Liver (tissue), 8 donors: ENCODE measurements at regions not wholly inside any gene's neighbourhood (a gene's known extent, or its start where the extent isn't known, plus 50 kb on each side); places are given as distances from the start of the nearest gene placed in this dataset.

Experiments used
- DNase-seq: peaks from one replicate; pipeline ENCODE4 v3.0.0-alpha.2; 2017; ENCODE audit warnings: low spot score
- H3K27ac ChIP-seq, 2 donors: one replicate each; pipeline ENCODE4 v1.7.0; 2013; ENCODE audit warnings: inconsistent platforms in 2 of 2, low read length in 2 of 2, control low read depth in 1 of 2, low read depth in 1 of 2, mild to moderate bottlenecking in 1 of 2
- H3K27me3 ChIP-seq, 4 donors: one replicate each; pipeline versions ENCODE4 v1.6.1 to v1.7.0; 2013; ENCODE audit warnings: low read length in 3 of 4, inconsistent platforms in 1 of 4, mild to moderate bottlenecking in 1 of 4, moderate library complexity in 1 of 4; ENCODE audit not compliant: control insufficient read depth in 4 of 4, insufficient read depth in 4 of 4
- H3K36me3 ChIP-seq, 4 donors: one replicate each; pipeline versions ENCODE4 v1.6.1 to v1.7.0; 2013; ENCODE audit warnings: low read length in 3 of 4, mild to moderate bottlenecking in 3 of 4, low read depth in 1 of 4, moderate library complexity in 1 of 4; ENCODE audit not compliant: control insufficient read depth in 4 of 4, insufficient read depth in 3 of 4
- H3K4me1 ChIP-seq, 4 donors: one replicate each; pipeline versions ENCODE4 v1.6.1 to v1.7.0; 2013; ENCODE audit warnings: low read length in 3 of 4, mild to moderate bottlenecking in 3 of 4, moderate library complexity in 1 of 4; ENCODE audit not compliant: control insufficient read depth in 4 of 4, insufficient read depth in 4 of 4
- H3K4me3 ChIP-seq, 3 donors: one replicate each; pipeline versions ENCODE4 v1.6.1 to v1.7.0; 2013; ENCODE audit warnings: low read length in 3 of 3, control low read depth in 1 of 3, low read depth in 1 of 3, mild to moderate bottlenecking in 1 of 3
- H3K9ac ChIP-seq, 2 donors: one replicate each; pipeline ENCODE4 v1.7.0; 2013; ENCODE audit warnings: low read length in 2 of 2, mild to moderate bottlenecking in 2 of 2, moderate library complexity in 2 of 2, control low read depth in 1 of 2, low read depth in 1 of 2
- H3K9me3 ChIP-seq, 4 donors: one replicate each; pipeline versions ENCODE4 v1.6.1 to v1.7.0; 2013; ENCODE audit warnings: low read length in 3 of 4; ENCODE audit not compliant: control insufficient read depth in 4 of 4
- FOXA2 ChIP-seq: IDR thresholded peaks from 2 replicates; pipeline ENCODE4 v1.6.1; 2016; ENCODE audit warnings: antibody characterized with exemption
- GABPA ChIP-seq, 2 donors: IDR thresholded peaks in 1 of 2; conservative IDR thresholded peaks in 1 of 2; 2 replicates each; pipeline ENCODE4 v1.6.1; 2016; ENCODE audit warnings: antibody characterized with exemption in 2 of 2, mild to moderate bottlenecking in 1 of 2, moderate library complexity in 1 of 2
- HNF4A ChIP-seq, 2 donors: conservative IDR thresholded peaks; 2 replicates each; pipeline ENCODE4 v1.6.1; 2016; ENCODE audit warnings: antibody characterized with exemption in 2 of 2, mild to moderate bottlenecking in 2 of 2
- HNF4G ChIP-seq: IDR thresholded peaks from 2 replicates; pipeline ENCODE4 v1.6.1; 2016; ENCODE audit warnings: antibody characterized with exemption
- JUND ChIP-seq, 2 donors: IDR thresholded peaks; 2 replicates each; pipeline ENCODE4 v1.6.1; 2016; ENCODE audit warnings: antibody characterized with exemption in 2 of 2
- NR2F2 ChIP-seq: IDR thresholded peaks from 2 replicates; pipeline ENCODE4 v1.6.1; 2016; ENCODE audit warnings: antibody characterized with exemption
- RAD21 ChIP-seq, 2 donors: IDR thresholded peaks; 2 replicates each; pipeline ENCODE4 v1.6.1; 2016; ENCODE audit warnings: antibody characterized with exemption in 2 of 2, mild to moderate bottlenecking in 2 of 2
- RXRA ChIP-seq, 2 donors: IDR thresholded peaks; 2 replicates each; pipeline ENCODE4 v1.6.1; 2017 to 2018; ENCODE audit warnings: antibody characterized with exemption in 2 of 2, mild to moderate bottlenecking in 1 of 2
- SP1 ChIP-seq: IDR thresholded peaks from 2 replicates; pipeline ENCODE4 v1.6.1; 2018; ENCODE audit warnings: antibody characterized with exemption, mild to moderate bottlenecking
- TAF1 ChIP-seq: conservative IDR thresholded peaks from 2 replicates; pipeline ENCODE4 v1.6.1; 2016; ENCODE audit warnings: antibody characterized with exemption, mild to moderate bottlenecking
- YY1 ChIP-seq: IDR thresholded peaks from 2 replicates; pipeline ENCODE4 v1.6.1; 2016; ENCODE audit warnings: antibody characterized with exemption, mild to moderate bottlenecking
- WGBS: extraction: QIAGEN DNeasy Blood & Tissue Kit; methylation state at CpG from one replicate; pipeline ENCODE4 v1.1.7; 2013; 5-methylcytosine and 5-hydroxymethylcytosine counted together
- TF ChIP-seq, protein P1 (sequence below): IDR thresholded peaks from 2 replicates; pipeline ENCODE4 v1.6.1; 2016; ENCODE audit warnings: antibody characterized with exemption
- TF ChIP-seq, protein P2 (sequence below): fragments of 150-350 bp; IDR thresholded peaks from 2 replicates; pipeline ENCODE4 v1.5.1; 2017; ENCODE audit warnings: improper control_type of control experiment, low read depth, low read length; ENCODE audit not compliant: missing input control
- TF ChIP-seq, protein P3 (sequence below): IDR thresholded peaks from 2 replicates; pipeline ENCODE4 v1.6.1; 2016; ENCODE audit warnings: antibody characterized with exemption
- TF ChIP-seq, protein P4 (sequence below): IDR thresholded peaks from 2 replicates; pipeline ENCODE4 v1.6.1; 2016; ENCODE audit warnings: antibody characterized with exemption
- TF ChIP-seq, protein P5 (sequence below): IDR thresholded peaks from 2 replicates; pipeline ENCODE4 v1.6.1; 2016; ENCODE audit warnings: antibody characterized with exemption, mild to moderate bottlenecking
- donor health status: healthy.
- donor health status: healthy.
- donor health status: healthy.
- donor health status: healthy.
- donor health status: healthy.

DNA sequence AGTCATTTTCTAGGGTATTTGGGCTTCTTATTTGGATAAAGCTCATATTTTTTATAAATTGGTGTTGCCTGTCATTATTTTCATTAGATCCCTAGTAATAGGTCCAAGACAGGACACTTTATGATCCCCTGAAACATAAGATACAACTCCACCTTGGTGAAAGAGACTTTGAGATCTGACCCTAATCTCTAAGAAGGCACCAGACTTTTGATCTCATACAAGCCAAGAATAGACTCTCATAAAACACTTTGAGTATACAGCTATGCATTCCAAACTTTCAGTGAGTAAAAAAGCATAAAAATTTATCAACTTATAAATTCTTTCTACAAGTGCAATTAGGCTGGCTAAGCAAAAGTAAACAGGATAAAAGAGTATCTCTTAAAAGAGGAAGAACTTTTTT is 451.2 kb downstream of the MN1 start:
- Histone ChIP-seq H3K36me3 (no peaks in the 10 kb centered on the region), H3K4me3 (no peak overlapping the region), H3K27ac (no peak overlapping the region), H3K27me3 (no peaks in the 10 kb centered on the region), H3K4me1 (no peaks in the 10 kb centered on the region), H3K9ac (no peak overlapping the region), H3K9me3 (peaks cover 0 to 5% (median 3%) of the 10 kb centered on the region in 4 donors)
- DNase-seq, result no peak
- TF ChIP-seq SP1 (no peak), FOXA2 (no peak), RXRA (IDR thresholded peaks at IDR 0.05) (no peak), YY1 (no peak), JUND (IDR thresholded peaks at IDR 0.05) (no peak), RAD21 (IDR thresholded peaks at IDR 0.05) (no peak), TAF1 (no peak), GABPA (IDR thresholded peaks at IDR 0.05 in 1 of 2, conservative IDR thresholded peaks at IDR 0.05 in 1 of 2) (no peak), HNF4G (no peak), HNF4A (conservative IDR thresholded peaks at IDR 0.05) (no peak)
- TF ChIP-seq, protein P1, sequence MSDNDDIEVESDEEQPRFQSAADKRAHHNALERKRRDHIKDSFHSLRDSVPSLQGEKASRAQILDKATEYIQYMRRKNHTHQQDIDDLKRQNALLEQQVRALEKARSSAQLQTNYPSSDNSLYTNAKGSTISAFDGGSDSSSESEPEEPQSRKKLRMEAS, result no peak
- TF ChIP-seq, protein P2, sequence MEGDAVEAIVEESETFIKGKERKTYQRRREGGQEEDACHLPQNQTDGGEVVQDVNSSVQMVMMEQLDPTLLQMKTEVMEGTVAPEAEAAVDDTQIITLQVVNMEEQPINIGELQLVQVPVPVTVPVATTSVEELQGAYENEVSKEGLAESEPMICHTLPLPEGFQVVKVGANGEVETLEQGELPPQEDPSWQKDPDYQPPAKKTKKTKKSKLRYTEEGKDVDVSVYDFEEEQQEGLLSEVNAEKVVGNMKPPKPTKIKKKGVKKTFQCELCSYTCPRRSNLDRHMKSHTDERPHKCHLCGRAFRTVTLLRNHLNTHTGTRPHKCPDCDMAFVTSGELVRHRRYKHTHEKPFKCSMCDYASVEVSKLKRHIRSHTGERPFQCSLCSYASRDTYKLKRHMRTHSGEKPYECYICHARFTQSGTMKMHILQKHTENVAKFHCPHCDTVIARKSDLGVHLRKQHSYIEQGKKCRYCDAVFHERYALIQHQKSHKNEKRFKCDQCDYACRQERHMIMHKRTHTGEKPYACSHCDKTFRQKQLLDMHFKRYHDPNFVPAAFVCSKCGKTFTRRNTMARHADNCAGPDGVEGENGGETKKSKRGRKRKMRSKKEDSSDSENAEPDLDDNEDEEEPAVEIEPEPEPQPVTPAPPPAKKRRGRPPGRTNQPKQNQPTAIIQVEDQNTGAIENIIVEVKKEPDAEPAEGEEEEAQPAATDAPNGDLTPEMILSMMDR, result no peak
- TF ChIP-seq, protein P3, sequence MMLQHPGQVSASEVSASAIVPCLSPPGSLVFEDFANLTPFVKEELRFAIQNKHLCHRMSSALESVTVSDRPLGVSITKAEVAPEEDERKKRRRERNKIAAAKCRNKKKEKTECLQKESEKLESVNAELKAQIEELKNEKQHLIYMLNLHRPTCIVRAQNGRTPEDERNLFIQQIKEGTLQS, result no peak
- TF ChIP-seq, protein P4, sequence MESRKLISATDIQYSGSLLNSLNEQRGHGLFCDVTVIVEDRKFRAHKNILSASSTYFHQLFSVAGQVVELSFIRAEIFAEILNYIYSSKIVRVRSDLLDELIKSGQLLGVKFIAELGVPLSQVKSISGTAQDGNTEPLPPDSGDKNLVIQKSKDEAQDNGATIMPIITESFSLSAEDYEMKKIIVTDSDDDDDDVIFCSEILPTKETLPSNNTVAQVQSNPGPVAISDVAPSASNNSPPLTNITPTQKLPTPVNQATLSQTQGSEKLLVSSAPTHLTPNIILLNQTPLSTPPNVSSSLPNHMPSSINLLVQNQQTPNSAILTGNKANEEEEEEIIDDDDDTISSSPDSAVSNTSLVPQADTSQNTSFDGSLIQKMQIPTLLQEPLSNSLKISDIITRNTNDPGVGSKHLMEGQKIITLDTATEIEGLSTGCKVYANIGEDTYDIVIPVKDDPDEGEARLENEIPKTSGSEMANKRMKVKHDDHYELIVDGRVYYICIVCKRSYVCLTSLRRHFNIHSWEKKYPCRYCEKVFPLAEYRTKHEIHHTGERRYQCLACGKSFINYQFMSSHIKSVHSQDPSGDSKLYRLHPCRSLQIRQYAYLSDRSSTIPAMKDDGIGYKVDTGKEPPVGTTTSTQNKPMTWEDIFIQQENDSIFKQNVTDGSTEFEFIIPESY, result no peak

DNA sequence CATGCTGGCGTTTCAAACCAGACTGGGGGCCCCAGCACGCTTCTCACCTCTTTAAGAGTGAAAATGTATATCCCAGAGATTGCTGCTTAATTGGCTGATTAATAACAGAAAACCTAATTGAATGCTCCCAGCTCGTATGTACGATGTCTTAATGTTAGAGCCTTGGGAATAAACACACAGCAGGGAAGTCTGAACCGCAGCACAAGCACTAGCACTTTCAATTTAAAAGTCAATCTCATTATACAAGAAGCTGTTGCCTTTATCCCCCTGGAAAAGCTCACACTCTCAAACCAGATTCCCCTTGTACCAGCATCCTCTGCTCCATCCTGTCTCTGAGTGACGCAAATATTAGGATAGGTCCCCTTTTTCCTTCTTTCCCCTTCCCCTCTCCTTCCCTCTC is 449.1 kb downstream of the MN1 start:
- TF ChIP-seq, protein P4, result no peak
- TF ChIP-seq, protein P2, result no peak
- no peak for TF ChIP-seq SP1
- TF ChIP-seq, protein P5, sequence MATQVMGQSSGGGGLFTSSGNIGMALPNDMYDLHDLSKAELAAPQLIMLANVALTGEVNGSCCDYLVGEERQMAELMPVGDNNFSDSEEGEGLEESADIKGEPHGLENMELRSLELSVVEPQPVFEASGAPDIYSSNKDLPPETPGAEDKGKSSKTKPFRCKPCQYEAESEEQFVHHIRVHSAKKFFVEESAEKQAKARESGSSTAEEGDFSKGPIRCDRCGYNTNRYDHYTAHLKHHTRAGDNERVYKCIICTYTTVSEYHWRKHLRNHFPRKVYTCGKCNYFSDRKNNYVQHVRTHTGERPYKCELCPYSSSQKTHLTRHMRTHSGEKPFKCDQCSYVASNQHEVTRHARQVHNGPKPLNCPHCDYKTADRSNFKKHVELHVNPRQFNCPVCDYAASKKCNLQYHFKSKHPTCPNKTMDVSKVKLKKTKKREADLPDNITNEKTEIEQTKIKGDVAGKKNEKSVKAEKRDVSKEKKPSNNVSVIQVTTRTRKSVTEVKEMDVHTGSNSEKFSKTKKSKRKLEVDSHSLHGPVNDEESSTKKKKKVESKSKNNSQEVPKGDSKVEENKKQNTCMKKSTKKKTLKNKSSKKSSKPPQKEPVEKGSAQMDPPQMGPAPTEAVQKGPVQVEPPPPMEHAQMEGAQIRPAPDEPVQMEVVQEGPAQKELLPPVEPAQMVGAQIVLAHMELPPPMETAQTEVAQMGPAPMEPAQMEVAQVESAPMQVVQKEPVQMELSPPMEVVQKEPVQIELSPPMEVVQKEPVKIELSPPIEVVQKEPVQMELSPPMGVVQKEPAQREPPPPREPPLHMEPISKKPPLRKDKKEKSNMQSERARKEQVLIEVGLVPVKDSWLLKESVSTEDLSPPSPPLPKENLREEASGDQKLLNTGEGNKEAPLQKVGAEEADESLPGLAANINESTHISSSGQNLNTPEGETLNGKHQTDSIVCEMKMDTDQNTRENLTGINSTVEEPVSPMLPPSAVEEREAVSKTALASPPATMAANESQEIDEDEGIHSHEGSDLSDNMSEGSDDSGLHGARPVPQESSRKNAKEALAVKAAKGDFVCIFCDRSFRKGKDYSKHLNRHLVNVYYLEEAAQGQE, result no peak
- TF ChIP-seq NR2F2, result no peak
- WGBS, result 36% methylated on average over 6 of the region's 6 CpGs

More for the DNA sequence above, 449.1 kb downstream of the MN1 start:
- Histone ChIP-seq H3K36me3 (no peaks in the 10 kb centered on the region), H3K27ac (no peak overlapping the region), H3K4me1 (no peaks in the 10 kb centered on the region), H3K9ac (no peak overlapping the region), H3K9me3 (peaks cover 0 to 13% (median 7%) of the 10 kb centered on the region in 4 donors), H3K4me3 (no peak overlapping the region), H3K27me3 (peaks cover 0 to 4% (median 0%) of the 10 kb centered on the region in 4 donors)
- DNase-seq, result no peak
